Activated CD8-positive, alpha-beta memory T cell treated with anti-CD3 and anti-CD28 coated beads for 1 hour (primary cell): ENCODE measurements at regions not wholly inside any gene's neighbourhood (a gene's known extent, or its start where the extent isn't known, plus 50 kb on each side); places are given as distances from the start of the nearest gene placed in this dataset.

Source experiments
- DNase-seq, 2 donors: peaks; one replicate each; pipeline ENCODE4 v3.0.0-alpha.2; 2020; ENCODE audit warnings: low read depth in 1 of 2; ENCODE audit errors: extremely low read depth in 1 of 2

DNA sequence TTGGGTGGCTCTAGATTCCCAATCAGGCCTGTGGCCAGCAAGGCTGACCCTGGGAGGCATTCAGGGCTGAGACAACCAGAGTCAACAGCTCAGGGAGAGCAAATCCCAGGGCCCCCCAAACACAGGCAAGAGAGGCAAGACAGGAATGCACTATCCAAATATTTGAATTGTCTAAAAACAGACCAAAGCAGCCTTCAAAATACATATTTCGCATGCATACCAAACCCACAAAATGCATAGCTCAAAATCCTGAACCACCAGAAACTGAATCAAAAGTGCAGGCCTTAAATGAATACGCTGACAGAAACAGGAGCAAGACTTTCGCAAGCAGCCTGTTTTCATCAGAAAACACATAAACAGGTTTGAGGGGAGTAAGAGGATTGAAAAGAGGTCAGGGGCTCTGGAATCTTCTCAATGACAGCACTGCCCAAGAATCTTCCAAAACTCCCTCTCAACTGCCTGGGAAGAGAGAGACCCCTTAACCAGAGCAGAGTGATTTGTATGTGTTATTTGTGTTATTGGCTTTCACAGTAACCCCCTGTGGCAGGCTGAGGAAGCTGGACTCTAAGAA is 213.6 kb upstream of the CDH5 start:
- DNase-seq: no peak

DNA sequence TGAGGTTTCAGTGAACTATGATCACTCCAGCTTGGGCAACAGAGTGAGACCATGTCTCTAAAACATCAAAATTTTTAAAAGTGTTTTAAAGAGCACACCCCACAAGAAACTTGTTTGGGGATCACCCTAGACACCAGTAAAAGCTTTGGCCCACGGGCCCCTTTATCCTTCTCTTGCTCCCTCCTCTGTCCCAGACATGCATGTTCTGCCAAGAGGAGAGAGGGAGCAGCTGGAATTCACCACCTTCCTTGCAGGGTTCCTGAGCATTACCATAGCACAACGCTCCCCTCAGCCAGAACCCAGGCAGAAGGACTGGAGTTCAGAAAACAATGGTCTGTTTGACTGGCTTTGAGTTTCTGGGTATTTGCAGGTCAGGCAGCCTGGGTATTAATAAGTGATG is 214.3 kb upstream of the CDH5 start:
- DNase-seq: no peak

DNA sequence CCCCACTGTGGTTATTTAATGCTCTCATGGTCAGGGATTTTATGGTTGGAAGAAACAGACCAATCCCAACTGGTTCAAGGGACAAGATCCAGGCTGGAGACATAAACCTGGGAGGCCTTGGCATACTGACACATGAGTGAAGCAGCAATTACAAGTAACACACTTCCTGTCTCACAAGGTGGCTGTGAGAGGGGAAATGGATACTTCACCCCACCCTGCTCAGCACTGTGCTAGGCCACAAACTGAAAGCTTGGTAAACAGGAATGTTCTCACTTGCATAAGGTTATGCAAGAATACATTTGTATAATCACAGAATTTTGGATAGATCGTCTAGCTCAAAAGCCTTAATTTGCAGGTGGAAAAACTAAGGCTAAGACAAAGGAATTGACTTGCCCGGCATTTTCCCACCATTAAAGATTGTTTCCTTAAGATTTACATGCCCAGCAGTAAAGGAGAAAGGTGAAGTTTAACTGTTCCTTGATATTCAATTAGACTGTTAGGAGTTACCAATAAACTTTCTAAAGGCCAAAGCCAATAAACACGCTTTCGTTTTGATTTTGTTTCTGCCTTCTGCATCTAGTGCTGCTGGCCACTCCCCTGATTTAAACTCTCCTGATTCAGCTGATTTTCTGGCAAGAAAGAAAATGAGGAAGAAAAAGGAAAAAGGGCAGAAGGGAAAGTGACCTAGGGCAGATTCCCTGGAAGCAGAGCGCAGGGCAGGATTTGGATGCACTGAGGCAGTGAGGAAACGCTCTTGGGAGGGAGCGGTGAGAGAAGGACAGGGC is 215.6 kb upstream of the CDH5 start:
- no peak for DNase-seq

DNA sequence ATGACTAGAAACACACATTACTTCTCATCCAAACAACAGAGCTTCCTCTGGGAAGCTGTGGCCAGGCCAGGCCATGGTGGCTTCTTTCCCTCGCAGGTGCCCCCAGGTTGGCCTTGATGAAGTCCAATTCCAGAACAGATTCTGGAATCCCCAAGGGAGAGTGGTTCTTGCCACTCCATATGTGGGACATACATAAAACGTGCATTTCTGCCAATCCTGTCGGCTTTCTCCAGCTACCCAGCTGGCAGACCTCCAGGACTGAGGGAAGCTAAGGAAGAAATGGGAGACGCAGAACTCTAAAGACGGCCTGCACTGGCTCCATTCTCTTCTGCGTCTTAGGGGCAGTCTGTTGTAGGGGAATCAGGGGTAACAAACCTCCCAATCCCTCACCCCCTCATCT is 219.2 kb upstream of the CDH5 start:
- no peak for DNase-seq

DNA sequence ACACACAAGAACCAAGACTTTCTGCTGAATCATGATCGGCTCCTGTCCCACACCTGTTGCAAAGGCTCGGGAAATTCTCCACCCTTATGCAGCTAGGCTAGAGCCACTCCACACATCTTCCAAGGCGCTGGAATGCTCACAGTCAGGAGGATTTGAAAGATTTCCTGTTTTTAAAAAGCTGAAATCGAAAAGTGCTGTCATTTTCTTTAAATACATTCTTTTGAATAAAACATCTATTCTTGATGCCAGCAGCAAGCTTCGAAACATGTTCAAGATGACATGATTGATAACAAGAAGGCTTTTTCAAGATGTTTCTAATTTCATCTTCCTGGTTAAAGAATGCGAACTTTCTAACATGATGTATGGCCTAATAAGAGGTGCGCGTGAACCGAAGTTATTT is 219.7 kb upstream of the CDH5 start:
- no peak for DNase-seq

DNA sequence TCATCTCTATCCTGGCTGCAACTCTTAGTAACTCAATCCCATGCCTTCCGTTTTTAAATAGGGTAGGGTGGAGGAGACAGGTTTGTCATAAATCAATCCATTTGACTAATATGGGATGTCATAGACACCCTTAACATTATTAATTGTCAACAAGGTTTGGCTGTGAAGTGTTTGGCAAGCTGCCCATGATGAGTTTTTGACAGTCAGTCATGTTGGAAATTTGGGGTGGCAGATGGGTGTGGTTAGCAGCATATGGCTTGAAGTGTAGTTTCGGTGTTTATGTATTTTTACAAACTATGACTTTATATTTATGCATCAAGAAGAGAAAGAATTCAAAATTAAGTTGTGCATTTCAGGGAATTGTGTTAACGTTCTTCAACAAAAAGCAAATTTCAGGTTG is 221.8 kb upstream of the CDH5 start:
- no peak for DNase-seq

DNA sequence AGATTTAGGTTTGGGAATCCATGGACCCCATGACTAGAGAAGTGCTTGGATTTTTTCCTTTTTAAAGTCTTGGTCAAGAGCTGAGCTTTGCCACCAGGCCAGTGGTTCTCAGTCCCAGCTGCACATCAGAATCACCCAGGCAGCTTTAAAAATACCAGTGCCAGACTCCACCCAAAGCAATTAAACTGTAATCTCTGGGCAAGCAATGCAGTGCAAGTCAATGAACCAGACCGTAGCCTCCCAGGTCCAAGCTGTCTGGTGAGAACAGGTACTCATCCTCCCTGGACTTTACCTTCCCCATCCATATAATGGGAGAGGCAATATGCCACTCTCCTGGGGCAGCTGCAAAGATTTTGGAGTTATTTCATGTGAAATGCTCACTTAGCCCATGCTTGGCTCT is 223.1 kb upstream of the CDH5 start:
- no peak for DNase-seq

DNA sequence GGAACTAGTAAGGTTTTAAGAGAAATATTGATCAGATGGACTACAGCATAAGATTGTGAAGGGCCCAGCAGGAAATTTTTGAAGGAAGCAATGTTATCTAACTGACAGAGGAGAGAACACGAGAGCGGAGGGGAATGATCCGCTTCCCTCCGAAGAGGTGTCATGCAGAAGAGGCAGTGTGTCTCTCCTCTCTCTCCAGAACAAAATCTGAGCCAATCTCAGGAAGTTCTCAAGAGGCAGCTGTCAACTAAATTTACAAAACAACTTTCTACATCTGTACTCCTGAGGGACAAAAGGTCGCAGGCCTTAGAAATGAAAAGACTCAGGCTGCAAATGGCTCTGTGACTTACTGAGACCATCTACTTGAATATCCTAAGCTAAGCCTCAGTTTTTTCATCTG is 224.6 kb upstream of the CDH5 start:
- no peak for DNase-seq

DNA sequence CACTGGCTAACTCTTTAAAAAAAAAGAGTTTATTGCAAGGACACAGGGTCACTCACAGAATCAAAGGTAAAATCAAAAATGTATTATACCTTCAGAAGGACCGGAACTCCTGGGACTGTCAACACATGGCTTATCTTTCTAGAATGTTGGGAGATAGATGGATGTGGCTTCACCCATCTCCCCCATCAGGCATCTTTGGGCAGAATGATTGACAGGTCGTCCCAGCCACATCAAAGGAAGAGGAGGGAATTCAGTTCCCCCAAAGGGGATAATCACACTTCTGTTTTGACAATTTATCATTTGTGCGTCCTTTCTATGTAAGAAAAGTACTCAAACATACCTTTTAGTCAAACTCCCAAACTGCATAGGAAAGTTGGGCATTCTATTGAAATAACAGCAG is 228.6 kb upstream of the CDH5 start:
- DNase-seq: no peak

DNA sequence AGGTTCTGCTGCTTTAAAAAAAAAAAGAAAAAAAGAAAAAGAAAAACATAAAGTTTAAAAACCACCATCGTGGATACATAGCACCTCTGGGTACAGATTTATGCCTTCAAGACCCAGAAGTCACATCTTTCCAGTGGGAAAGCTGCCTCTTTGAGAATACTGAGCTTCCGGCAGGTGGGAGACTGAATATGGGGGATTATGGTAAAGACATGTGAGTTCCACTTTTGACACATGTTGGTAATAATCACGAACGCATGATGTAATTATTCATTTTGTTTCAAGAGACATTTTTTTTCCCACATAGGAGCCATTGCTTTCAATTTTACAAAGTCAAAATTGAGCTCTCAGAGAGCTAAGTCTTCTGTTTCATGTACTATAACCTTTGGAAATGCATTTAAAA is 229.7 kb upstream of the CDH5 start:
- DNase-seq: no peak

DNA sequence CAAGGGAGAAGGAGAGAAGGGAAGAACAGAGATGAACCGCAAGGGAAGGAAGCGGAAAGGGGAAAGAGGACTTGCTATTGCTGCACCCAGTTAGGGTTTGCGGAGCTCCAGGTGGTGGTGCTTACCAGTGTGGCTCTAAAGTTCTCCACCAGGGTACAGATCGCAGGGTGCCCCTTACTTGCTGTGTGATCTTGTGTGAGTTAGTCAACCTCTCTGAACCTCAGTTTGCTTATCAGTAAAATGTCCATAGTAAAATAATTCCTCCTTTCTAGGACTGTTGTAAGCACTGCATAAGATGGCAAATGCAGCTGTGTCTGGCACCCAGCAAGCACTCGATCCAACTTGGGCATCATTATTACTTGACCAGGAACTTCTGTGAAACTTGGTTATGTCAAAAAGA is 230.7 kb upstream of the CDH5 start:
- no peak for DNase-seq

DNA sequence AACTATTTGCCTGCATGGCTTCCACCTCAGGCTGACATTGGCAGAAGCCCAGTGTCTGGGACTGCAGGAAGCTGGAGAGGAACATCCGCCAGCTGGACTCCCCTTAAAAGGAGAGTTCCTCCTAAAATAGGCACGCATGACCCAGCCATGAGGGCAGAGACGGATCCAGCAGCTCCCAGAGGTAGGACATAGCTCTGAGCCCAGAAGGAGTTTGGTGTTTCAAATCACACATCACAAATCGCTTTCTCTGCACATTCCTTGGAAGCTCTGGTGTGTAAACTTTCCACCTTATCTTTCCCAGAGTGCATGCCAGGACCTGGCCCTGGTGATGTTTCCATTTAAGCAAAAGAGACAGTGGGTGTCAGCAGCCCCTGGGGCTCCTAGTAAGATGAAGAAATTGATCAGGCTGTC is 231.1 kb upstream of the CDH5 start:
- no peak for DNase-seq

DNA sequence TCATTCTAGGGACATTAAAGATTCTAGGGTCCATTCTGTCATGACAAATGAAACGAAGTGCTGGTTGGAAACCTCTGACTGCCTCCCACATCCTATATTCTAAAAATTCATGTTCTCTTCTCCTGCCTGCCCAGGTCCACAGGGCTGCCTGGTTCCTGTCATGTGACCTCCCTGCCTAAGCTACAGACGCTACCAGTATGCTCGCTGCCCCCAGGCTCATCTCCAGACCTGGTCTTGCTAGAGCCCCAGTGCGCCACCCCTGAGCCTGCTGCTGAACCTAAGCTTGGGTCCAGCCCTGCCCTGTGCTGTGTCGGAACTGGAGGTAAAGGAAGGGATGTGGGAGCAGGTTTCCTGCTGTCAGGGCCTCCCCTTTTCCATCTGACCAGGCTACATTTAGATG is 231.6 kb upstream of the CDH5 start:
- no peak for DNase-seq

DNA sequence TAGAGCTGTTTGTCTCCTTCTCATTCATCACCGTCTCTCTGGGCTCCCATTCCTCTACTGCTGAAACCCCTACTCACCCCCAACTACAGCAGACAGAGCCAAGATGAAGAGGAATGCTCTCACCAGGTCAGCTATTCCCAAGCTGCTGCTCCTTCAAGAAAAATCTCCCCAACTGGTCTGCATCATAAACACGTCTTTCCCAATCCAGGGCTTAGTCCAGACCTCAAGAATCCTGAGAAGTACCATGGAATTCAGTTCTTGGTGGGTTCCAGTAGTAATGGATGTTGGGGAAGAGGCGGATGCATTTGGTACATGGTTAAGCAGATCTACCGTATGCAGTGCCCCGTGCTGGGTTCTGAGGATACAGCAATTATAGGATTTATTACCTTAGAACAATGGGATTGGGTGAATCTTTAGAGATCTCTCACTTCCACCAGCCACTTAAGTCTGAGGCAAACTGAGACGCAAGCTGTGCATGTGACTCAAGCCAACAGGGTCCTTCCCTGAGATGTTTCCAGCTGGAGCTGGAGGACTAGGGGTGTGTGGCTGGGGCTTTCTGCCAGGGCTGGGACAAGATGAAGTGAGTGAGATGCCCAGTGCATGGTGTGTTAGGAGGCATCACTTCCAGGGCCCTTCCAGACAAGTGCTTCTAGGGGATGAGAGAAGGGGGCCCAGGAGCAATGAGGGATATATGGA is 232.7 kb upstream of the CDH5 start:
- no peak for DNase-seq

DNA sequence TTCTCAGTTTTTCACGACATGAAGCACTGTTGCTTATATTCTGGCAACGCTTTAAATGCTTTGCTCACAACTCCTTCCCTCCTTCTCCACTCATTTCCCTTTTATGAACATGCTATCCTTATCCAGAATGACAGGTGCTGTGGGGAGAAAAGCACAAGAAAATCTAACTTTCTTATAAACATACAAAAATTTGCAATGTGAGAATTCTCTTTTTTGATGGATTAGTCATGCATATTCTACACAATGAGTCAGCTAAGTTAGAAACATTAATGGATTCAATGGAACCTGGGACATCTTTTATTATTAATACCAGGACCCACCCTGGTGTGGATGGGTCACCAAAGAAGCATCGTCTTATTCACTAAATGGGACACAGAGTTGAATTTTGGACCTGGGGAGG is 234.6 kb upstream of the CDH5 start:
- no peak for DNase-seq

DNA sequence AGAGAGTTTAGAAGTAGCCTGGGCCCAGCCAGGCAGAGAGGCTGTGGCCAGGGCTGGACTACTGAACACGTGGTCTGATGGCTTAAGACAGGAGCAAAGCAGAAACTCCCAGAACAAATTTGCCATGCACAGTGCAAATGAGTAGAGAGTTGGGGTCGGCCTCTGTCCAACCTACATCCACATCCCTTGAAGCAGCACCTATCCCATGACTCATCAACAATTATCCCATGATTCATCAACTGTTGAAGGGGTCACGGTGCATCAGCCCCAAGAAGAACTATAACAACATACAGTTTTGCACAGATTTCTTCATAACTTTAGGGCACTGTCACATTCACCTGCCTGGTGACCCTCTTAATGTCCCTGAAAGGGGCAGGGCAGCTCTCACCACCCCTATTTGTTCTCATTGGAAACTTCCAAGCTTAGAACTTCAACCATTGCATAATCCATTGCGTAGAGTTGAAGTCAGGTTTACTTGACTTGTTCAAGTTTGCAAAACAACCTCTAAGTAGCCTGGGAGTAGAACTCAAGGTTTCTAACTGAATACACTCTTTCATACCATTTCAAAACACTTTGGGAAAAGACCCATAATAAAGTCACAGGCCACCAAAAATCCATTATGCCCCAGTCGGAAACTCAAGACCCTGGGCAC is 235.2 kb upstream of the CDH5 start:
- no peak for DNase-seq

DNA sequence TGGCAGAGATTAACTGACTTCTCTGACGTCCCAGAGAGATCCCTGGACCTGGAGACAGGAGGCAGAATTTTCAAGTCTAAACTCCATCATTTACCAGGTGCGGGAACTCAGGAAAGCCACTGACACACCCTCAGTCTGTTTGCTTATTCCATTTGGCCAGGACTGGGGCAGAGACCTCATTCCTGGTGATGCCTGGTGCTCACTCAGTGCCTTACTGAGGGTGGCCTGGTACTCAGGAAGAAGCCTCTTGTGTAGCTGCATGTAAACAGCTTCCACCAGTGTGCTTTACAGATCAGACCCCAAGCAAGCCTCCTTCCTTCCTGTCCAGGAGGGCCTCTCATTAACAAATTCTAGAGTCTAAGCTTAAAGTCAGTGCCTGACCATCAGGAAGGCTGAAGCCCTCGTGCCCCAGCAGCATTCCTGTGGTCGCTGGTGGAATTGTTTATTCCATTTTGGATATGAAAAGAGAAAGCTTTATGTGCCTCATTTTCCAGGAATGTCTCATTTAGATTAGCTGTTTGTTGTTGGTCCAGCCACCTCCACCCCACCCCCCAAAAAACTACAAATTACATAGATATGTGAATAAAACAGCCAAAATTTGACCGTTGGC is 236.1 kb upstream of the CDH5 start:
- no peak for DNase-seq

DNA sequence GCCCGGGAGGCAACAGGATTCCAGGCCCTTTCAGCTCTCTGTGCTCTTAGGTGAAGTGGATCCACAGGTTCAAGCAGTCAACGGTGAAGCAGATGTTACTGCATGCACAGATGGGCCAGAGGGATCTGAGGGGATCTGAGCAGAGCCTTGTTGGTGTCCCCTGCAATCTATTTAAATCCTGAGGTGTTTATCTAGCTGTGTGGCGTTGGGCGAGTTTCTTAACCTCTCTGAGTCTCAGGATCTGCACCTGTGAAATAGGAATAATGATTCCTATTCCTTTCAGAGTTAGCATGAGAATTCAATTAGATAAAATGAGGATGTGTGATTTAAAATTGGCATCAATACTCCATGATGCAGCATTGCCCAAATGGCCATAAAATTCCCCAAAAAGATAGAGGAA is 237.3 kb upstream of the CDH5 start:
- DNase-seq: no peak

DNA sequence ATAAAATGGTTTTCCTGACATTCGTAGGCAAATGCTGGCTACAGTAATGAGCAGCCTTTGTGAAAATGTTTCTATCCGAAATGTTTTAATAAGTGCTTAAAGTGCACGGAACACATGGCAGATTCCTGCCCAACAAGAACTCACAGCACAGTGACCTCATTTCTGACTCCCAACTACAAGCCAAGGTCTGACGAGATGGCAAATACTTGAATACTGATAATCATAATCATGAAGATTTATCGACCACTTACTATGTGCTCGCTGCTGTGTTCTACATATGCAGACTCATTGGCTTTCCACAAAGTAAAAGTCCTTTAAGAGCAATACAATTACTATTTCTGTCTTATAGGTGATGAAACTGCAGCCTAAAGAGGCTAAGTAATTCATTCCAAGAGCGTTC is 238.1 kb upstream of the CDH5 start:
- no peak for DNase-seq

DNA sequence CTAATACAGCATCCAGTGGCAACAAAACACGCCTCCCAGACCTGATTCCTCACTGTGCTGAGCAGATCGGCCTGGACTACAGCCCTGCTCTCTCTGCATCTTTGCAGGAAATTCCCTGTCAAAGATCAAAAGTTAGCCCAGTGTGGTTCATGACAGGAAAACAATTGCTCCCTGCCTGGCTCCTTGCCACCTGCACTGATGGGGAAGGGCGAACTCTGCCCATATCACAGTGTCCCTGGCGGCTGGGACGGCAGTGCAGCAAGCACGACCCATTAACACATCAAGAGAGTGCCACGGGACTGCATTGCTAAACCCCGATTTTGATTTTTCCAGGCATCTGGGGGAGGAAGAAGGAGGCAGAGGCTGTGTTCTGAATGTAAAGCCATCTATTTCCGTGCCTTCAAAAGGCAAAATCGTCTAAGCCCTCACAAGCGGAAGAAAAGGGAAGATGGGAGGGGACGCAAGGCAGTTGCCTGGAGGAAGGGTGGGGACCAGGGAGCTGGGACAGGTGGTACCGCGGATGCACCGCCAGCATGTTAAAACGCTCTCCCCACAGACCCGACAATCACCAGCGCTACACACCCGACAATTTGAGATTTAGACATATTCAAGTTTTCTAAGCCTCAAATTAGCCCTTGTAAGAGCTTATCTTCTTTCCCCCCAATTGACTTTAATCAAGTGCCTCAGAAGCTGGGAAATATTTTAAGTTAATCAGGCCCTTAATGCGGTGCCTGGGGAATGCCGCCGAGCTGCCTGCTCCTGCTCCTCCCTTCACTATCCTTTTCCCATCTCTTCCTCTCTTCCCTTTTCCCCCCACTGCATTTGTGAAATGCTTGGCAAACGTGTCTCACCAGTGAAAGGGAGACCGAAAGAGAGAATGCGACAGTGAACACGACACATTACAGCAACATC is 238.8 kb upstream of the CDH5 start:
- no peak for DNase-seq
